ENCODE measurements at regions not wholly inside any gene's neighbourhood (a gene's known extent, or its start where the extent isn't known, plus 50 kb on each side); places are given as distances from the start of the nearest gene placed in this dataset.

DNA sequence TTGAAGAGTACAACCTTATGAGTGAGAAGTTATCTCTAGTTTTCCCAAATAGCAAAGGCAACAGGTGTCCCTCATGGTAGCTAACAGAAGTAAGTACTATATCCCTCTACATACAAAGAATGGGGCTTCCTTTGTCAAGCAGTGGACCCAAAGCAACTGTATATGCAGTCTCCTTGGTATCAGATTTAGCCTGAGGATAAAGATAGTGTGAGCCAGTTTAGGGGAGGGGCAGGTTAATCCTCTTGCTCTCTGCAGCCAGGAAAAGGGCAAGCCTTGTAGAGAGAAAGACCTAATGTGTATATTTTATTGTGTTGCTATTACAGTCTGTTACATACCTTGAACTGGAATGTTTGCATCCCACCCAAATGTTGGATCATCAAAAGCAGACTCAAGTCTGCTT is 117.9 kb upstream of the COL8A1 start:
- Histone ChIP-seq H3K4me2 (ENCODE audit: low read length) (no peak overlapping the region), H3K4me3 (ENCODE audit: low read depth, low read length, poor library complexity, severe bottlenecking) (no peak overlapping the region), H3K79me2 (ENCODE audit: insufficient read depth, low read depth, low read length) (no peaks in the 10 kb centered on the region), H3K9me3 (ENCODE audit: low read length) (no peaks in the 10 kb centered on the region), H2AFZ (ENCODE audit: low read length) (no peak overlapping the region), H3K9me2 (ENCODE audit: insufficient read depth, low read length) (no peaks in the 10 kb centered on the region), H3K4me1 (ENCODE audit: insufficient read depth, low read length, poor library complexity, severe bottlenecking) (no peaks in the 10 kb centered on the region), H3K36me3 (ENCODE audit: insufficient read depth, low read length) (no peaks in the 10 kb centered on the region), H3K27ac (ENCODE audit: low read depth, low read length, poor library complexity, severe bottlenecking) (no peak overlapping the region), H4K20me1 (ENCODE audit: insufficient read depth, low read length) (no peaks in the 10 kb centered on the region)
- BruUV-seq (replicated peaks) = no TSS peak
- POLR2A ChIA-PET = no interaction called here
- DNase-seq (ENCODE audit: low spot score) = no peak
- intact Hi-C loops (cut with micrococcal nuclease; ENCODE audit: unreplicated experiment) = no loop called here
- CTCF ChIA-PET (ENCODE audit: unreplicated experiment) = no interaction called here
- TF ChIP-seq, protein P1, sequence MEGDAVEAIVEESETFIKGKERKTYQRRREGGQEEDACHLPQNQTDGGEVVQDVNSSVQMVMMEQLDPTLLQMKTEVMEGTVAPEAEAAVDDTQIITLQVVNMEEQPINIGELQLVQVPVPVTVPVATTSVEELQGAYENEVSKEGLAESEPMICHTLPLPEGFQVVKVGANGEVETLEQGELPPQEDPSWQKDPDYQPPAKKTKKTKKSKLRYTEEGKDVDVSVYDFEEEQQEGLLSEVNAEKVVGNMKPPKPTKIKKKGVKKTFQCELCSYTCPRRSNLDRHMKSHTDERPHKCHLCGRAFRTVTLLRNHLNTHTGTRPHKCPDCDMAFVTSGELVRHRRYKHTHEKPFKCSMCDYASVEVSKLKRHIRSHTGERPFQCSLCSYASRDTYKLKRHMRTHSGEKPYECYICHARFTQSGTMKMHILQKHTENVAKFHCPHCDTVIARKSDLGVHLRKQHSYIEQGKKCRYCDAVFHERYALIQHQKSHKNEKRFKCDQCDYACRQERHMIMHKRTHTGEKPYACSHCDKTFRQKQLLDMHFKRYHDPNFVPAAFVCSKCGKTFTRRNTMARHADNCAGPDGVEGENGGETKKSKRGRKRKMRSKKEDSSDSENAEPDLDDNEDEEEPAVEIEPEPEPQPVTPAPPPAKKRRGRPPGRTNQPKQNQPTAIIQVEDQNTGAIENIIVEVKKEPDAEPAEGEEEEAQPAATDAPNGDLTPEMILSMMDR (conservative IDR thresholded peaks at IDR 0.05; ENCODE audit: low read length) = no peak
- TF ChIP-seq EZH2phosphoT487 (IDR thresholded peaks at IDR 0.05; ENCODE audit: borderline replicate concordance, low read depth, low read length) = no peak

DNA sequence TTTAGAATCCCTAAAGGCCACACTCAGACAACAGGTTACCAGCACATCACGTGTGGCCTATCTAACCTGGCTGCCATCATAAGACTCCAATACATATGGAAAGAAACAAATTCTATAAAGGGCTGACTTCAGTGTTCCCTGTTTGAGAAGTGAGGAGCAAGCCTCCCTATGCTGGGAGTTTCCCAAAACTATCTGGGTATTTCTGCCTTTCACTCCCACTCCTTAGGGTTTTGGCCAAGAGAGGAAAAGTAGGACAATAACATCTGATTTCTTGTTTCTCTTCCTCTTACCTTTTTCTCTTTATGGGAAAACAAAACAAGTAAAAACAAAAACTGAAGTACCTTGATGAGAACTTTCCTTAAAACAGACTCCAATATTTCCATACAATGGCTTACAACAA is 121.5 kb upstream of the COL8A1 start:
- DNase-seq (ENCODE audit: low spot score) = no peak
- no TSS peak for BruUV-seq (replicated peaks)
- no peaks in the 10 kb centered on the region for H3K9me3 ChIP-seq (ENCODE audit: low read length)
- POLR2A ChIA-PET = no interaction called here
- H3K4me2 ChIP-seq (ENCODE audit: low read length) = no peak overlapping the region
- no peaks in the 10 kb centered on the region for H3K36me3 ChIP-seq (ENCODE audit: insufficient read depth, low read length)
- no peak overlapping the region for H3K4me3 ChIP-seq (ENCODE audit: low read depth, low read length, poor library complexity, severe bottlenecking)
- H3K27ac ChIP-seq (ENCODE audit: low read depth, low read length, poor library complexity, severe bottlenecking) = no peak overlapping the region
- intact Hi-C loops (cut with micrococcal nuclease; ENCODE audit: unreplicated experiment) = no loop called here
- H4K20me1 ChIP-seq (ENCODE audit: insufficient read depth, low read length) = no peaks in the 10 kb centered on the region
- no peaks in the 10 kb centered on the region for H3K4me1 ChIP-seq (ENCODE audit: insufficient read depth, low read length, poor library complexity, severe bottlenecking)
- no peak overlapping the region for H2AFZ ChIP-seq (ENCODE audit: low read length)
- H3K9me2 ChIP-seq (ENCODE audit: insufficient read depth, low read length) = no peaks in the 10 kb centered on the region
- H3K79me2 ChIP-seq (ENCODE audit: insufficient read depth, low read depth, low read length) = no peaks in the 10 kb centered on the region
- CTCF ChIA-PET (ENCODE audit: unreplicated experiment) = no interaction called here
- no peak for TF ChIP-seq EZH2phosphoT487 (IDR thresholded peaks at IDR 0.05; ENCODE audit: borderline replicate concordance, low read depth, low read length)
- TF ChIP-seq, protein P1 (conservative IDR thresholded peaks at IDR 0.05; ENCODE audit: low read length) = no peak

DNA sequence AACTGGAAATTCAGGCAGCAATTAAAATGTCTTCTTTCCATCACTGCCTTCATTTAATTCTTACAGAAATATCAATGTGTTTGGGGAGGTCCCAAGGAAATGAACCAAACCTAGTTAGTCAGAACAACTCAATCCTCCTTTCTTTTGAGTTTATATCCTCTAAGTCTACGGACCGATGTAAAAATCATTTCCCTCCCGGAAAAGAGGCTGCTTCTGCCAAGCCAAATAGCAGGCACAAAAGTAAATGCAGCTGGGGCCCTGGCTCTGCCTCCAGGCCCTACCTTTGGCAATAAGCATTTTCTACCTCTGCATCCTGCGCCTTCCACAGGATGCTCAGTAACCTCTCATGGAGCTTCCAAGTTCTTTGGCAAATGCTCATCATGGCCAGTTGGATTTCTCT is 122.5 kb upstream of the COL8A1 start:
- CTCF ChIA-PET (ENCODE audit: unreplicated experiment) = no interaction called here
- no peaks in the 10 kb centered on the region for H3K4me1 ChIP-seq (ENCODE audit: insufficient read depth, low read length, poor library complexity, severe bottlenecking)
- no peaks in the 10 kb centered on the region for H3K9me2 ChIP-seq (ENCODE audit: insufficient read depth, low read length)
- no peak overlapping the region for H2AFZ ChIP-seq (ENCODE audit: low read length)
- no peaks in the 10 kb centered on the region for H4K20me1 ChIP-seq (ENCODE audit: insufficient read depth, low read length)
- no peak for DNase-seq (ENCODE audit: low spot score)
- H3K36me3 ChIP-seq (ENCODE audit: insufficient read depth, low read length) = no peaks in the 10 kb centered on the region
- no peak overlapping the region for H3K4me2 ChIP-seq (ENCODE audit: low read length)
- no TSS peak for BruUV-seq (replicated peaks)
- no peaks in the 10 kb centered on the region for H3K9me3 ChIP-seq (ENCODE audit: low read length)
- no peak for TF ChIP-seq EZH2phosphoT487 (IDR thresholded peaks at IDR 0.05; ENCODE audit: borderline replicate concordance, low read depth, low read length)
- TF ChIP-seq, protein P1 (conservative IDR thresholded peaks at IDR 0.05; ENCODE audit: low read length) = no peak
- no peak overlapping the region for H3K4me3 ChIP-seq (ENCODE audit: low read depth, low read length, poor library complexity, severe bottlenecking)
- no peak overlapping the region for H3K27ac ChIP-seq (ENCODE audit: low read depth, low read length, poor library complexity, severe bottlenecking)
- POLR2A ChIA-PET = interaction anchor here (1.0 kb wide), 1 partner anchor 16 kb away, joined by 3 read pairs; no protein-coding TSS in a partner anchor
- intact Hi-C loops (cut with micrococcal nuclease; ENCODE audit: unreplicated experiment) = no loop called here
- H3K79me2 ChIP-seq (ENCODE audit: insufficient read depth, low read depth, low read length) = no peaks in the 10 kb centered on the region
